Fibroblast of pulmonary artery (primary cell): ENCODE measurements at regions not wholly inside any gene's neighbourhood (a gene's known extent, or its start where the extent isn't known, plus 50 kb on each side); places are given as distances from the start of the nearest gene placed in this dataset.

ENCODE experiments used
- DNase-seq: peaks from one replicate; pipeline ENCODE4 v3.0.0-alpha.2; 2010; ENCODE audit warnings: low read depth
- H3K4me3 ChIP-seq: replicated peaks from 2 replicates; pipeline ENCODE4 v1.5.1; 2011; ENCODE audit warnings: low read depth, mild to moderate bottlenecking, control low read depth, low read length, moderate library complexity
- TF ChIP-seq, protein P1 (sequence below): IDR thresholded peaks from 2 replicates; pipeline ENCODE4 v1.5.1; 2011; ENCODE audit warnings: mild to moderate bottlenecking, control low read depth, low read length, inconsistent platforms; ENCODE audit errors: missing control alignments

DNA sequence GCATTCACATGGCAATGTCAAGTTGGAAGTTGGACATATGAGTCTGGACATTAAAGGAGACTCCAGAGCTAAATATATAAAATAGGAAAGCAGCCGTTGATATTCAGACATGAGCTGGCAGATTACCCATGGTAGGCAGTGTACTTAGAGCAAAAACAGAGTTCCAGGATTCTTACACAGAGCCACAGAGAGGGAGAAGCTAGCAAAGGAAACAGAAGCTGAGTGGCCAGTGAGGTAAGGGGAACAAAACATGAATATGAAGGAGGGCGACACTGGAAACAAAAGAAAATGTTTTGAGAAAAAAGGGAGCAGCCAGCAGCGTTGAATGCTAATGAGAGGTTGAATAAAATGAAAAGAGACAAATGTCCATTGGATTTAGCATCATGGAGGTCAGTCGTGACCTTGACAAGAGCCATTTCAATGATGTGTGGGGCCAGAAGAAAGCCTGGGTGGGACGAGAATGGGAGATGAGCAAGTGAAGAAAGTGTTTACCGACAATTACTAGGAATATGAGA is 198.4 kb downstream of the POU4F1 start:
- no peak for DNase-seq
- TF ChIP-seq, protein P1, sequence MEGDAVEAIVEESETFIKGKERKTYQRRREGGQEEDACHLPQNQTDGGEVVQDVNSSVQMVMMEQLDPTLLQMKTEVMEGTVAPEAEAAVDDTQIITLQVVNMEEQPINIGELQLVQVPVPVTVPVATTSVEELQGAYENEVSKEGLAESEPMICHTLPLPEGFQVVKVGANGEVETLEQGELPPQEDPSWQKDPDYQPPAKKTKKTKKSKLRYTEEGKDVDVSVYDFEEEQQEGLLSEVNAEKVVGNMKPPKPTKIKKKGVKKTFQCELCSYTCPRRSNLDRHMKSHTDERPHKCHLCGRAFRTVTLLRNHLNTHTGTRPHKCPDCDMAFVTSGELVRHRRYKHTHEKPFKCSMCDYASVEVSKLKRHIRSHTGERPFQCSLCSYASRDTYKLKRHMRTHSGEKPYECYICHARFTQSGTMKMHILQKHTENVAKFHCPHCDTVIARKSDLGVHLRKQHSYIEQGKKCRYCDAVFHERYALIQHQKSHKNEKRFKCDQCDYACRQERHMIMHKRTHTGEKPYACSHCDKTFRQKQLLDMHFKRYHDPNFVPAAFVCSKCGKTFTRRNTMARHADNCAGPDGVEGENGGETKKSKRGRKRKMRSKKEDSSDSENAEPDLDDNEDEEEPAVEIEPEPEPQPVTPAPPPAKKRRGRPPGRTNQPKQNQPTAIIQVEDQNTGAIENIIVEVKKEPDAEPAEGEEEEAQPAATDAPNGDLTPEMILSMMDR: no peak
- H3K4me3 ChIP-seq: no peak overlapping the region

DNA sequence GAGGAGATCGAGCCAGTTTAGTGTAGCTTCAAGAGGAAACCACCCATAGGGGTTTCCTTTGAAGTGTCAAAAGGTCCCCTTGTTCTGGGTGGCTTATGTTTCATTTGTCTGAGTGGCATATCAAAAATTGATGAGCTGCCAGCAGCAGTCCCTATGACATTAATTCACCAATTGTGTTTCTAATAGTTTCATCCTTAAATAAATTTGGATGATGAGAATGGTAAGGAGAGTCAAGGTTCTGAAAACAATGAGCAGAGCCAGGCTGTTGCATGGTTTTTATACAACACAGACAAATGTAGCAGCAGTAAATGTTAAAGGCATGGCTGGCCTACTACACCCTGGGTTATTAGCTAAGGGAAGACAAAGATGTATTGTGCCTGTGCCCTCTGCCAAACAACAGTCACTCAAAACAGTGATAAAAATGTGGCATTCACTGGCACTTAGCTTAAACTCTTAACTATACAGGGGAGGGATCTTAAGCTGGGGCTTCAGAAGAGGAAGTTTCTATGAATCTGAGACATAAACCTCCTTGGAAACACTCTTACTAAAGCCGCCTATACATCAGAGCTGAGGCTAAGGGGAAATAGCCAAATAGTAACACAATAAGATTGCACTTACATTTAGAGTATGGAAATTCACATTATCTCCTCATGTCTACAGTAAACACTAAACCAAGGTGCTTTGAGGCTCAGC is 200.5 kb downstream of the POU4F1 start:
- no peak overlapping the region for H3K4me3 ChIP-seq
- DNase-seq: no peak
- TF ChIP-seq, protein P1: no peak

DNA sequence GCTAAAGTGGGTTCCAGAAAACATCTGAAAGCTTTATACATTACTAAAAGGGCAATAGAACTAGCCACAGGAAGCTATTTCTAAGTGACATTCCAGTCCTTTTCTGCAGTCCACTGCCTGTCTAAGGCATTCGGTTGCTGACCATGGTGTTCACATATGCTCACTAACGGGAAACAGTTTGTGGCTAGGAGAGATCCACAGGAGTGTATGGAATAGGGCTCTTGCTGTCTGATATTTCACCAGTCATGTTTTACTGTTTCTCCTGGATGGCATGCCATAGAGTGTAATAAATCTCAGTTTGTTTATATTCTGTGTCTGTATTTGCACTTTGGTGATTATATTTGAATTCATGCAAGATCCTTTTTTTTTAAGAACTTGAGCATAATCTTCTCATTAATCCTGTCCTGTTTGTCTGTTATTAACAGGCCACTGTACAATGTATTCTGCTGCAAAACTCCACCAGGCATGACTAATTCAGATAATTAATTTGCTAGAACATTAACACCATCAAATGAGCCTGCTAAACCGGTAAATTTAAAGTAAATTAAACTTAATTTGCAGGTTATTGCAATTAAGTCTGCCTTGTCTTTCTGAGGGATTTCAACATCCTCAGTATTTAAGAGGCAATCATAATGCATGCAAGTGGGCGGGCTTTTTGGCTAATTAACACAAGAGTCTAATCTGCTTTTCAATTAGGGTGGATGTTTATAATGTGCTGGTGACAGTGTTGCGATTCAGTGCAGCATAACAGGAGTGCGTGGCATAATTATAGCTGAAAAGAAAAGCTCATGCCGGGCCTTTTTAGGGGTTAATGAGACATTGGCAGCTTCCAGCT is 201.3 kb downstream of the POU4F1 start:
- TF ChIP-seq, protein P1: no peak
- DNase-seq: no peak
- H3K4me3 ChIP-seq: no peak overlapping the region

DNA sequence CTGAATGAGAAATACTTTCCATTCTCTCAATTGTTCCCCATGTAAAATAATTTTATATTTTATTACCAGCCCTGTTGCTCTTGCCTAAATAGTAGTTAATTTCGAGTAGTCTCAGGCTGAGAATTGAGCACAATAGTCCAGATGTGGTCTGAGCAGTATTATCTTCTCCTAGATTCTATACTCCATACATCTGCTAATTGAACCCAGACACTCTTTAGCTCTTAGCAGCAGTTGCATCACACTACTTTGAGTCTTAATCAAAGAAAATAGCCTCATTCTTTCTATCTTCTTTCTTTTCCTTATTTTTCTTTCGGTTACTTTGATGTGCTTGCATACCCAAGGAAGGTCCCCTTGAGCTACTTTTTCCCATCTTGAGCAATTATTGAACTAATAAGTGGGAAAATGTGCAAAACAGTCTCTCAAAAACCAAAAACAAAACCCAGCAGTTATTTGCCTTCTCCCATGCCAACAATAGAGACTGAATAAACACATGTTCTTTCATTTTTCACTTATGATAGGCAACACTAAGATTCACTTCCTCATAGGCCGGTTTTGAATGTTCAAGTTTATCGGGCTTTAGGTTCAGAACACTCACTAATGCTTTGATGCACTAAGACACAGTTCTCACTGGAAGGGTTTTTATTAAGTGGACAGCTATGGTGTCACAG is 204.5 kb downstream of the POU4F1 start:
- DNase-seq: no peak
- TF ChIP-seq, protein P1: no peak
- no peak overlapping the region for H3K4me3 ChIP-seq

DNA sequence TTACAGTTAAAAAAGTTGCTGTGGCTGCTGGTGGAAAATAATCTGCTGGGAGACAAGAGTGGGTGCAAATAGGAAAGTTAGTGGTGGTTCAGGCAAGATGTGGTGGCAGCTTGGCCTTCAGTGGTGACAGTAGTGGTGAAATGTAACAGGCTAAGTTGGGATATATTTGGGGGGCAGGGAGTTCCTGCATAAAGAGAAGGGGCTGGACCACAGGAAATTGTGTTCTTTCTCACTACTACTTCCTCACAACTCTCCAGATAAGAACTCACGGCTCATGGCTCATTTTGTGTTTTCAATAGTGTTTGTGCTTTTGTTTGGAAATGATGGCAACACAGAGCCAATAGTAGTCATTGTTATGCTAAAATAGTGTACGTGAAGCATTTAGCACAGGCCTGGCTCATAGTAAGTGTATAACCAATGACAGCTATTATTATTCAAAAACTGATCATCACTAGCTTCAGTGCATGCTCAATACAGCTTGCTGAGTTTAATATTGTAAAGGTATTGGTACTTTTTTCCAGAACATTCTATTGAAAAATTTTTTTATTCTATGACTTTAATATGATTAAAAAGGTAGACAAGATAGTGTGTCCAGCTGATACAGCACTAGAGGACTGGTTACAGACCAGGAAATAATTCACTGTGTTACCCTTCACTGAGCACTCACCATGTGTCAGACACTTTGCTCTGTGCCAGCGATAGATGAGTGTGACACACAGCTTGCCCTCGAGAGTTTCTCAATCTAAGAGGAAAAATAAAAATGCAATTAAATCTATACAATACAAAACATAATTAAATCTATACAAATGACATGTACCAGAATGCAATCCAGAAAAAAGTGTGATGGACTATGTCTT is 209.8 kb downstream of the POU4F1 start:
- no peak overlapping the region for H3K4me3 ChIP-seq
- TF ChIP-seq, protein P1: no peak
- DNase-seq: no peak

DNA sequence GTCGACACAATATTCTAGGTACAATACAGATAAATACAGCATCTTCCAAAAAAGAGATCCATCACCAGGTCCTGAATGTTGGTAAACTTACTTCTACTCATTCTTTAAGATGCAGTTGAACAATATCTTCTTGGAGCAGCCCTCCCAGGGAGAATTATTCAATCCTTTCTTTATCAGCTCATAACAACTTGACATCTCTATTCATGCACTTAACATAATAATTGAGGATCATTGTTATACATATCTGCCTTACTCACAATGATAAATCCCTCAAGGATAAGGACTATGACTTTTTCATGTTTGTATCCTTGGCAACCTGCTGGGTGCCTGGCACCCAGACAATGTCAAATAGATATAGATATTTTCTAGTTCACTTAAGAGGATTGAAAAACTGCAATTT is 219.5 kb downstream of the POU4F1 start:
- DNase-seq: no peak
- no peak overlapping the region for H3K4me3 ChIP-seq
- TF ChIP-seq, protein P1: no peak
